HG02943 (cell line): ENCODE measurements at regions not wholly inside any gene's neighbourhood (a gene's known extent, or its start where the extent isn't known, plus 50 kb on each side); places are given as distances from the start of the nearest gene placed in this dataset.
"Not testable (repeated sequence)": the region's sequence is repeated elsewhere in the genome, so short reads cannot be mapped to it uniquely, and the experiment has no call there.

Experiments
- ATAC-seq: cut with Tn5 transposase; IDR thresholded peaks from one replicate; pipeline ENCODE4 v1.9.1; 2021; ENCODE audit warnings: mild to moderate bottlenecking, low read depth, moderate library complexity; ENCODE audit not compliant: unreplicated experiment

- ATAC-seq, result no peak
Measured at GRCh38 chr11:28962502-28962901, 854.3 kb downstream of the METTL15 start.

GRCh38 chr11:28961726-28962125 is 853.5 kb downstream of the METTL15 start:
- no peak for ATAC-seq

- no peak for ATAC-seq
Measured at GRCh38 chr11:28956446-28956845, 848.3 kb downstream of the METTL15 start.

- ATAC-seq, result no peak
Measured at GRCh38 chr11:28951191-28951590, 843.0 kb downstream of the METTL15 start.

GRCh38 chr11:28939381-28939780 is 831.2 kb downstream of the METTL15 start:
- ATAC-seq, result no peak

GRCh38 chr11:28938091-28938490 is 829.9 kb downstream of the METTL15 start:
- ATAC-seq, result no peak

- no peak for ATAC-seq
Measured at GRCh38 chr11:28932940-28933339, 824.8 kb downstream of the METTL15 start.

- ATAC-seq, result no peak
Measured at GRCh38 chr11:28924004-28924403, 815.8 kb downstream of the METTL15 start.

GRCh38 chr11:28922386-28922981 is 814.3 kb downstream of the METTL15 start:
- ATAC-seq, result no peak

GRCh38 chr11:28919194-28919593 is 811.0 kb downstream of the METTL15 start:
- no peak for ATAC-seq

- no peak for ATAC-seq
Measured at GRCh38 chr11:28913883-28914282, 805.7 kb downstream of the METTL15 start.

GRCh38 chr11:28911829-28912228 is 803.6 kb downstream of the METTL15 start:
- no peak for ATAC-seq

GRCh38 chr11:28910926-28911325 is 802.7 kb downstream of the METTL15 start:
- no peak for ATAC-seq

- no peak for ATAC-seq
Measured at GRCh38 chr11:28903716-28904115, 795.5 kb downstream of the METTL15 start.

GRCh38 chr11:28900427-28900826 is 792.2 kb downstream of the METTL15 start:
- no peak for ATAC-seq

GRCh38 chr11:28899706-28900105 is 791.5 kb downstream of the METTL15 start:
- no peak for ATAC-seq

GRCh38 chr11:28890601-28891040 is 782.4 kb downstream of the METTL15 start:
- not testable (repeated sequence) for ATAC-seq

- ATAC-seq, result no peak
Measured at GRCh38 chr11:28887681-28888080, 779.5 kb downstream of the METTL15 start.

- ATAC-seq, result no peak
Measured at GRCh38 chr11:28879869-28880268, 771.7 kb downstream of the METTL15 start.

GRCh38 chr11:28878025-28878424 is 769.8 kb downstream of the METTL15 start:
- no peak for ATAC-seq

- no peak for ATAC-seq
Measured at GRCh38 chr11:28877340-28877739, 769.2 kb downstream of the METTL15 start.

- ATAC-seq, result no peak
Measured at GRCh38 chr11:28874706-28875105, 766.5 kb downstream of the METTL15 start.

GRCh38 chr11:28871090-28871489 is 762.9 kb downstream of the METTL15 start:
- ATAC-seq, result no peak
